NK-92 treated with Interleukin-12 subunit alpha and Interleukin-12 subunit beta, amount 100 ng/mL, for 24 hours (cell line): ENCODE measurements at regions not wholly inside any gene's neighbourhood (a gene's known extent, or its start where the extent isn't known, plus 50 kb on each side); places are given as distances from the start of the nearest gene placed in this dataset.
"Not testable (repeated sequence)": the region's sequence is repeated elsewhere in the genome, so short reads cannot be mapped to it uniquely, and the experiment has no call there.

Experiments used
- DNase-seq: peaks from one replicate; lab custom pipeline; 2025; lab: John Stamatoyannopoulos, UW

- no peak for DNase-seq
These were observed 829.9 kb downstream of the FAT4 start for GRCh38 chr4:126144543-126145237.

- no peak for DNase-seq
These were observed 853.7 kb downstream of the FAT4 start for GRCh38 chr4:126168484-126168883.

GRCh38 chr4:126172126-126172525 is 857.4 kb downstream of the FAT4 start:
- no peak for DNase-seq

- no peak for DNase-seq
These were observed 859.9 kb downstream of the FAT4 start for GRCh38 chr4:126174627-126175026.

- no peak for DNase-seq
These were observed 865.9 kb downstream of the FAT4 start for GRCh38 chr4:126180642-126181041.

- DNase-seq: no peak
These were observed 867.6 kb downstream of the FAT4 start for GRCh38 chr4:126182336-126182735.

GRCh38 chr4:126182786-126183185 is 868.0 kb downstream of the FAT4 start:
- no peak for DNase-seq

- DNase-seq: no peak
These were observed 868.5 kb downstream of the FAT4 start for GRCh38 chr4:126183206-126183605.

- no peak for DNase-seq
These were observed 876.8 kb downstream of the FAT4 start for GRCh38 chr4:126191536-126191935.

- DNase-seq: no peak
These were observed 877.8 kb downstream of the FAT4 start for GRCh38 chr4:126192506-126192905.

- not testable (repeated sequence) for DNase-seq
These were observed 886.7 kb downstream of the FAT4 start for GRCh38 chr4:126201251-126202138.

- DNase-seq: no peak
These were observed 887.5 kb downstream of the FAT4 start for GRCh38 chr4:126202226-126202625.

- DNase-seq: no peak
These were observed 893.2 kb downstream of the FAT4 start for GRCh38 chr4:126207910-126208309.

- no peak for DNase-seq
These were observed 894.4 kb downstream of the FAT4 start for GRCh38 chr4:126209147-126209546.

GRCh38 chr4:126213996-126214395 is 899.2 kb downstream of the FAT4 start:
- no peak for DNase-seq

GRCh38 chr4:126215759-126216158 is 901.0 kb downstream of the FAT4 start:
- no peak for DNase-seq

- no peak for DNase-seq
These were observed 901.9 kb downstream of the FAT4 start for GRCh38 chr4:126216611-126217010.

GRCh38 chr4:126221282-126221681 is 906.5 kb downstream of the FAT4 start:
- no peak for DNase-seq

GRCh38 chr4:126221717-126222340 is 907.1 kb downstream of the FAT4 start:
- no peak for DNase-seq

- DNase-seq: no peak
These were observed 909.1 kb downstream of the FAT4 start for GRCh38 chr4:126223784-126224407.

- no peak for DNase-seq
These were observed 912.7 kb downstream of the FAT4 start for GRCh38 chr4:126227428-126227827.

- no peak for DNase-seq
These were observed 915.5 kb downstream of the FAT4 start for GRCh38 chr4:126230269-126230668.
